ENCODE measurements at regions not wholly inside any gene's neighbourhood (a gene's known extent, or its start where the extent isn't known, plus 50 kb on each side); places are given as distances from the start of the nearest gene placed in this dataset.

GRCh38 chr17:70892527-70892926 is 723.2 kb downstream of the KCNJ2 start:
- Histone ChIP-seq H3K4me3 (no peak overlapping the region), H3K27me3 (ENCODE audit: low read depth) (no peaks in the 10 kb centered on the region), H3K36me3 (no peaks in the 10 kb centered on the region), H3K9me3 (no peaks in the 10 kb centered on the region), H3K27ac (no peak overlapping the region), H3K4me1 (no peaks in the 10 kb centered on the region)
- intact Hi-C loops (cut with DNase I), result no loop called here
- TF ChIP-seq CTCF (IDR thresholded peaks at IDR 0.05), result no peak
- DNase-seq (no peak), ATAC-seq (no peak)

- H3K27ac ChIP-seq, result no peak overlapping the region
- no peaks in the 10 kb centered on the region for H3K27me3 ChIP-seq (ENCODE audit: low read depth)
- no peaks in the 10 kb centered on the region for H3K36me3 ChIP-seq
- intact Hi-C loops (cut with DNase I), result no loop called here
- no peak overlapping the region for H3K4me3 ChIP-seq
- H3K4me1 ChIP-seq, result no peaks in the 10 kb centered on the region
- no peak for TF ChIP-seq CTCF (IDR thresholded peaks at IDR 0.05)
- ATAC-seq (no peak), DNase-seq (no peak)
- no peaks in the 10 kb centered on the region for H3K9me3 ChIP-seq
Observed at GRCh38 chr17:70896843-70897242, 727.5 kb downstream of the KCNJ2 start.

GRCh38 chr17:70897446-70897845 is 728.1 kb downstream of the KCNJ2 start:
- H3K4me1 ChIP-seq, result no peaks in the 10 kb centered on the region
- H3K36me3 ChIP-seq, result no peaks in the 10 kb centered on the region
- no peak overlapping the region for H3K27ac ChIP-seq
- DNase-seq, result no peak
- no peaks in the 10 kb centered on the region for H3K27me3 ChIP-seq (ENCODE audit: low read depth)
- intact Hi-C loops (cut with DNase I), result no loop called here
- TF ChIP-seq CTCF (IDR thresholded peaks at IDR 0.05), result no peak
- no peaks in the 10 kb centered on the region for H3K9me3 ChIP-seq
- no peak for ATAC-seq
- no peak overlapping the region for H3K4me3 ChIP-seq

DNA sequence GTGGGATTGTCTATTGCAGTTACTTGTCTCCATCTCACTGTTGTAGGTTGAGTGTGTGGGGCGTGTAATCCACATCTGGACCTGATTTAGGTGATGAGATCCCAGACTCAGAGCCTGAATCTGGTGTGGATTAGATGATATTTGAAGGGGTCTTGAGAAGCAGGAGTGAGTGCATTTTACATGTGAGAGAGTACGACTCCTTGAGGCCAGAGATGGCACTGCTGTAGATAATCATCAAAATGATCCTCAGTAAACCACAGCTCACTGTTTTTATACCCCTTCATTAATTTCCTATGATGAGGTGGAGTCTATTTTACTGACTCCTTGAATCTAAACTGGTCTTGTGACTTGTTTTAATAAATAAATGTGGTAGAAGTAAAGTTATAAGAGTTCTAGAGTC is 732.5 kb downstream of the KCNJ2 start:
- intact Hi-C loops (cut with DNase I), result no loop called here
- Histone ChIP-seq H3K36me3 (no peaks in the 10 kb centered on the region), H3K27ac (no peak overlapping the region), H3K9me3 (no peaks in the 10 kb centered on the region), H3K4me1 (no peaks in the 10 kb centered on the region), H3K4me3 (no peak overlapping the region), H3K27me3 (ENCODE audit: low read depth) (no peaks in the 10 kb centered on the region)
- ATAC-seq (no peak), DNase-seq (no peak)
- TF ChIP-seq CTCF (IDR thresholded peaks at IDR 0.05), result no peak

DNA sequence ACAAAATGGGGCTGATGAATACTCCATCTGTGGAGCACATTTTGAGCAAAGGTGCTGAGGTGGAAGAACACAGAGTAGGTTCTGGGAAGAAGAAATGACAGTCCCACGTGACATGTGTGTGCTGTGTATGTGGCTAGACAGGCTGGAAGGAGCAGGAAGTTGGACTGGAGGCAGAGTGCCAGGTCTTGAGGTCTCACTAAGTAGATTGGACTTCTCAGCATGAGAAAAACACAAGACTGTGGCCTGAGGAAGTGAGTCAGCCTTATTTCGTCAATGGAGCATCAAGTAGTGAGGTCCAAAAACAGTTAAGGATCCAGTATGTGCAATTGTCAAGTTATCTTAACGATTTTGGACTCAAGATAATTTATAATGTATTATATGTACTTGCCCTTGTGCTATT is 736.5 kb downstream of the KCNJ2 start:
- TF ChIP-seq CTCF (IDR thresholded peaks at IDR 0.05), result no peak
- no peak overlapping the region for H3K4me3 ChIP-seq
- intact Hi-C loops (cut with DNase I), result no loop called here
- no peak overlapping the region for H3K27ac ChIP-seq
- DNase-seq (no peak), ATAC-seq (peak; percentile 32 to 39)
- H3K36me3 ChIP-seq, result no peaks in the 10 kb centered on the region
- H3K27me3 ChIP-seq (ENCODE audit: low read depth), result no peaks in the 10 kb centered on the region
- no peaks in the 10 kb centered on the region for H3K9me3 ChIP-seq
- no peaks in the 10 kb centered on the region for H3K4me1 ChIP-seq

GRCh38 chr17:70906808-70907207 is 737.5 kb downstream of the KCNJ2 start:
- H3K9me3 ChIP-seq, result no peaks in the 10 kb centered on the region
- no peak for DNase-seq
- no peaks in the 10 kb centered on the region for H3K4me1 ChIP-seq
- H3K27ac ChIP-seq, result no peak overlapping the region
- ATAC-seq, result no peak
- no peaks in the 10 kb centered on the region for H3K27me3 ChIP-seq (ENCODE audit: low read depth)
- no peaks in the 10 kb centered on the region for H3K36me3 ChIP-seq
- no peak for TF ChIP-seq CTCF (IDR thresholded peaks at IDR 0.05)
- intact Hi-C loops (cut with DNase I), result no loop called here
- H3K4me3 ChIP-seq, result no peak overlapping the region

All from lower lobe of right lung (tissue), 2 donors.